ENCODE measurements at regions not wholly inside any gene's neighbourhood (a gene's known extent, or its start where the extent isn't known, plus 50 kb on each side); places are given as distances from the start of the nearest gene placed in this dataset.

DNA sequence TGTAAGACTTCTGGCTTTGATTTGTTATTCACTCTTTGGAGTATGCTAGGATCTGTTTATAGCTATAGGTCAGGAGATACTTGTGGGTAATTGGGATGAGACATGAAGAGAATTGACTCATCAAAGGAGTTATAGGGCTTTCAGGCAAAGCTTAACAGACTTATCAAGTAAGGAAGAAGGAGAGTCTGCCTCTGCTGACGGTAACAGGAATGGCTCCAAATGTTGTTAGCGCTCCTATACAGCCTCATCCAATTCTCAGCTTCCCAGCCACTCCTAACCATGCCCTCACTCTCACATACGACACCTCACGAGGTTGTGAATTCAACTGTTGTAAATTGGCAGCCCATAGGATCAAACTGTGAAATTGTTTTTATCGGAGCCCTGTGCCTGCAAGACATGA, 140.5 kb downstream of the KCNA5 start:
- ATAC-seq (ENCODE audit: low read depth): no peak
- TF ChIP-seq, protein P1, sequence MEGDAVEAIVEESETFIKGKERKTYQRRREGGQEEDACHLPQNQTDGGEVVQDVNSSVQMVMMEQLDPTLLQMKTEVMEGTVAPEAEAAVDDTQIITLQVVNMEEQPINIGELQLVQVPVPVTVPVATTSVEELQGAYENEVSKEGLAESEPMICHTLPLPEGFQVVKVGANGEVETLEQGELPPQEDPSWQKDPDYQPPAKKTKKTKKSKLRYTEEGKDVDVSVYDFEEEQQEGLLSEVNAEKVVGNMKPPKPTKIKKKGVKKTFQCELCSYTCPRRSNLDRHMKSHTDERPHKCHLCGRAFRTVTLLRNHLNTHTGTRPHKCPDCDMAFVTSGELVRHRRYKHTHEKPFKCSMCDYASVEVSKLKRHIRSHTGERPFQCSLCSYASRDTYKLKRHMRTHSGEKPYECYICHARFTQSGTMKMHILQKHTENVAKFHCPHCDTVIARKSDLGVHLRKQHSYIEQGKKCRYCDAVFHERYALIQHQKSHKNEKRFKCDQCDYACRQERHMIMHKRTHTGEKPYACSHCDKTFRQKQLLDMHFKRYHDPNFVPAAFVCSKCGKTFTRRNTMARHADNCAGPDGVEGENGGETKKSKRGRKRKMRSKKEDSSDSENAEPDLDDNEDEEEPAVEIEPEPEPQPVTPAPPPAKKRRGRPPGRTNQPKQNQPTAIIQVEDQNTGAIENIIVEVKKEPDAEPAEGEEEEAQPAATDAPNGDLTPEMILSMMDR (IDR thresholded peaks at IDR 0.05; ENCODE audit: poor library complexity, severe bottlenecking): no peak

GRCh38 chr12:5185435-5186069, 141.9 kb downstream of the KCNA5 start:
- DNase-seq (ENCODE audit: low spot score) (no peak), ATAC-seq (ENCODE audit: low read depth) (no peak)
- no peak overlapping the region for H3K27ac ChIP-seq (ENCODE audit: poor library complexity, severe bottlenecking)
- no peaks in the 10 kb centered on the region for H3K9me3 ChIP-seq (ENCODE audit: severe bottlenecking)
- no peaks in the 10 kb centered on the region for H3K36me3 ChIP-seq (ENCODE audit: low read depth)
- peaks cover 4% of the 10 kb centered on the region for H3K27me3 ChIP-seq (ENCODE audit: insufficient read depth, poor library complexity, severe bottlenecking)
- H3K4me1 ChIP-seq (ENCODE audit: insufficient read depth, poor library complexity, severe bottlenecking): no peaks in the 10 kb centered on the region
- no peak overlapping the region for H3K4me3 ChIP-seq (ENCODE audit: severe bottlenecking)
- TF ChIP-seq, protein P1 (IDR thresholded peaks at IDR 0.05; ENCODE audit: poor library complexity, severe bottlenecking): no peak

More for the DNA sequence above, 140.5 kb downstream of the KCNA5 start:
- H3K27me3 ChIP-seq (ENCODE audit: insufficient read depth, poor library complexity, severe bottlenecking): peaks cover 4% of the 10 kb centered on the region
- DNase-seq (ENCODE audit: low spot score): no peak
- no peak overlapping the region for H3K27ac ChIP-seq (ENCODE audit: poor library complexity, severe bottlenecking)
- H3K4me1 ChIP-seq (ENCODE audit: insufficient read depth, poor library complexity, severe bottlenecking): no peaks in the 10 kb centered on the region
- no peaks in the 10 kb centered on the region for H3K36me3 ChIP-seq (ENCODE audit: low read depth)
- H3K4me3 ChIP-seq (ENCODE audit: severe bottlenecking): no peak overlapping the region
- no peaks in the 10 kb centered on the region for H3K9me3 ChIP-seq (ENCODE audit: severe bottlenecking)

DNA sequence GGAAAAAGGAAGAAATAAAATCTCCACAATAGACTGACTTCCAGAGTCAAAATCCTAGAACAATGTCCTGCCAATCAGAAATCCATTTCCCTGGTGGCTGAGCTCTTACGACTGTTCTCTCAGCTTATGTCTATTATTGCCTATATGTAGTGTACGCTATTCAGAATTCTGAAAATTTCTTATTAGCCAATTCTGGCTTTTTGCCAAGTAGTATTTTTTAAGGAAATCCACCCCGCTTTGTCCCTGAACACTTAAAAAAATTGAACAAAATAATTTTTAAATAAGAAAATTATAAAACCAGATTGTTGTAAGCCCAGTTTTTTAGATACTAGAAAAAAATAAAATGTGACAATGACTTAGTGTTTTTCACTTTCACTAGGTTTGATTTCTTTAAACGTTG, 143.0 kb downstream of the KCNA5 start:
- no peak for DNase-seq (ENCODE audit: low spot score)
- no peak overlapping the region for H3K27ac ChIP-seq (ENCODE audit: poor library complexity, severe bottlenecking)
- TF ChIP-seq, protein P1 (IDR thresholded peaks at IDR 0.05; ENCODE audit: poor library complexity, severe bottlenecking): no peak
- no peak for ATAC-seq (ENCODE audit: low read depth)
- H3K36me3 ChIP-seq (ENCODE audit: low read depth): no peaks in the 10 kb centered on the region
- peaks cover 4% of the 10 kb centered on the region for H3K27me3 ChIP-seq (ENCODE audit: insufficient read depth, poor library complexity, severe bottlenecking)
- H3K9me3 ChIP-seq (ENCODE audit: severe bottlenecking): no peaks in the 10 kb centered on the region
- no peaks in the 10 kb centered on the region for H3K4me1 ChIP-seq (ENCODE audit: insufficient read depth, poor library complexity, severe bottlenecking)
- no peak overlapping the region for H3K4me3 ChIP-seq (ENCODE audit: severe bottlenecking)

DNA sequence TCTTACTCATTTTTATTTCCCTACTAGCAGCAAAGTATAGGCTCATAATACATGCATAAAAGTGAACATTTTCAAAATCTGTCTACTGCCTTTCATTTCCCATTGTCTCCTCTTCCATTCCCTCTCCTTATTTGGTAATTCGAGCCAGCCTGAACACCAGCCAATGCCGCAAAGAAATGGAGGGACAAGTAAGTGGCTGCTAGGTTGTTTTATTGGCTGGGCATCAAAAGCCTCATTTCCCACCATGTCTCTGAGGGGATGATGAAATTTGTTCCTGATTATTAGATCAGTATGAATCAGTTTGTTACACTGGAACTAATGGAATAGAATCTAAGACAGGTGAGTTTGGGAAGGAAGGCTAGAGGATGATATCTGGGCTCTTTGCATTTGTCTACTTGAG, 143.5 kb downstream of the KCNA5 start:
- Histone ChIP-seq H3K36me3 (ENCODE audit: low read depth) (no peaks in the 10 kb centered on the region), H3K9me3 (ENCODE audit: severe bottlenecking) (no peaks in the 10 kb centered on the region), H3K27me3 (ENCODE audit: insufficient read depth, poor library complexity, severe bottlenecking) (peaks cover 4% of the 10 kb centered on the region), H3K27ac (ENCODE audit: poor library complexity, severe bottlenecking) (no peak overlapping the region), H3K4me1 (ENCODE audit: insufficient read depth, poor library complexity, severe bottlenecking) (no peaks in the 10 kb centered on the region), H3K4me3 (ENCODE audit: severe bottlenecking) (no peak overlapping the region)
- ATAC-seq (ENCODE audit: low read depth) (no peak), DNase-seq (ENCODE audit: low spot score) (no peak)
- TF ChIP-seq, protein P1 (IDR thresholded peaks at IDR 0.05; ENCODE audit: poor library complexity, severe bottlenecking): no peak

DNA sequence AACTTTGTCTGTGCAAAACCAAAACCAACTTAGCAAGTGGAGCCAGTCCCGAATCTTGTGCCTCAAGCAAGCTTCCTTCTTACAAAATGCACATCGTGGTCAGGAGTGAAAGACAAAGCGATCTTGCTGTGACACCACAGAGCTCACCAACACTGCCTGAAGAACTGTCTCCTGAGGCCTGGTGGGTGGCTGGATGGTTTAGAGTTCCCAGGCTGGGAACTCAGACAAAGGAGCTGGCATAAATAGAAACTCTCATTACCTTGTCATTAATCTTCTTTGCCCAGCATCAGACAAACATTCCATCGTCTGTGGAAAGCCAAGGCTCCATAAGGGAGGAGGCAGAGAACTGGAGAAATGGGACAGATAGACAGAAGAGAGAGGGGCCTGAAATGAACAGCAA, 144.8 kb downstream of the KCNA5 start:
- H3K27ac ChIP-seq (ENCODE audit: poor library complexity, severe bottlenecking): no peak overlapping the region
- H3K36me3 ChIP-seq (ENCODE audit: low read depth): no peaks in the 10 kb centered on the region
- no peak overlapping the region for H3K4me3 ChIP-seq (ENCODE audit: severe bottlenecking)
- no peaks in the 10 kb centered on the region for H3K9me3 ChIP-seq (ENCODE audit: severe bottlenecking)
- H3K4me1 ChIP-seq (ENCODE audit: insufficient read depth, poor library complexity, severe bottlenecking): no peaks in the 10 kb centered on the region
- ATAC-seq (ENCODE audit: low read depth) (no peak), DNase-seq (ENCODE audit: low spot score) (no peak)
- peaks cover 4% of the 10 kb centered on the region for H3K27me3 ChIP-seq (ENCODE audit: insufficient read depth, poor library complexity, severe bottlenecking)
- TF ChIP-seq, protein P1 (IDR thresholded peaks at IDR 0.05; ENCODE audit: poor library complexity, severe bottlenecking): no peak

Measured in RWPE2 (cell line).